ENCODE measurements at regions not wholly inside any gene's neighbourhood (a gene's known extent, or its start where the extent isn't known, plus 50 kb on each side); places are given as distances from the start of the nearest gene placed in this dataset.

DNA sequence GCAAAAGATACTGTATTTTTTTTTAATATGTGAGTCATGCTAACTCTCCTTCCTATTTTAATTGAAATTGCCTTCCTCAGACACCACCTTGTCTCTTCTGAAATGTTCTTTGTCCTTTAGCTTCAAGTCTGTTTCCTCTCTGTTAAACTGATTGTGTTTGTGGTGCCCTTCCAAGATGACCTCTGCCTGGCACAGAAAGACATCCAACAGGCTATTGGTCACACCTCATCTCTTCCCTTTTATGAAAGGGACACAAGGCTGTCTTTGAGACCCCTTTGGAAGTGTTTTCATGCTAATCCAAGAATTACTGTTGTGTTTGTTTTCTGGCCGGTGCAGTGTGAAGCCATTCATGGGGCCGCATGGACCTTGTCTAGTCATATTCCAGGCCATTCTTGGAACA is 94.0 kb upstream of the PIK3C3 start:
- H3K4me3 ChIP-seq (ENCODE audit: low read depth, low read length) = no peak overlapping the region
- DNase-seq (ENCODE audit: low read depth) = no peak
- TF ChIP-seq, protein P1, sequence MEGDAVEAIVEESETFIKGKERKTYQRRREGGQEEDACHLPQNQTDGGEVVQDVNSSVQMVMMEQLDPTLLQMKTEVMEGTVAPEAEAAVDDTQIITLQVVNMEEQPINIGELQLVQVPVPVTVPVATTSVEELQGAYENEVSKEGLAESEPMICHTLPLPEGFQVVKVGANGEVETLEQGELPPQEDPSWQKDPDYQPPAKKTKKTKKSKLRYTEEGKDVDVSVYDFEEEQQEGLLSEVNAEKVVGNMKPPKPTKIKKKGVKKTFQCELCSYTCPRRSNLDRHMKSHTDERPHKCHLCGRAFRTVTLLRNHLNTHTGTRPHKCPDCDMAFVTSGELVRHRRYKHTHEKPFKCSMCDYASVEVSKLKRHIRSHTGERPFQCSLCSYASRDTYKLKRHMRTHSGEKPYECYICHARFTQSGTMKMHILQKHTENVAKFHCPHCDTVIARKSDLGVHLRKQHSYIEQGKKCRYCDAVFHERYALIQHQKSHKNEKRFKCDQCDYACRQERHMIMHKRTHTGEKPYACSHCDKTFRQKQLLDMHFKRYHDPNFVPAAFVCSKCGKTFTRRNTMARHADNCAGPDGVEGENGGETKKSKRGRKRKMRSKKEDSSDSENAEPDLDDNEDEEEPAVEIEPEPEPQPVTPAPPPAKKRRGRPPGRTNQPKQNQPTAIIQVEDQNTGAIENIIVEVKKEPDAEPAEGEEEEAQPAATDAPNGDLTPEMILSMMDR (IDR thresholded peaks at IDR 0.05; ENCODE audit: low read depth, low read length) = no peak

DNA sequence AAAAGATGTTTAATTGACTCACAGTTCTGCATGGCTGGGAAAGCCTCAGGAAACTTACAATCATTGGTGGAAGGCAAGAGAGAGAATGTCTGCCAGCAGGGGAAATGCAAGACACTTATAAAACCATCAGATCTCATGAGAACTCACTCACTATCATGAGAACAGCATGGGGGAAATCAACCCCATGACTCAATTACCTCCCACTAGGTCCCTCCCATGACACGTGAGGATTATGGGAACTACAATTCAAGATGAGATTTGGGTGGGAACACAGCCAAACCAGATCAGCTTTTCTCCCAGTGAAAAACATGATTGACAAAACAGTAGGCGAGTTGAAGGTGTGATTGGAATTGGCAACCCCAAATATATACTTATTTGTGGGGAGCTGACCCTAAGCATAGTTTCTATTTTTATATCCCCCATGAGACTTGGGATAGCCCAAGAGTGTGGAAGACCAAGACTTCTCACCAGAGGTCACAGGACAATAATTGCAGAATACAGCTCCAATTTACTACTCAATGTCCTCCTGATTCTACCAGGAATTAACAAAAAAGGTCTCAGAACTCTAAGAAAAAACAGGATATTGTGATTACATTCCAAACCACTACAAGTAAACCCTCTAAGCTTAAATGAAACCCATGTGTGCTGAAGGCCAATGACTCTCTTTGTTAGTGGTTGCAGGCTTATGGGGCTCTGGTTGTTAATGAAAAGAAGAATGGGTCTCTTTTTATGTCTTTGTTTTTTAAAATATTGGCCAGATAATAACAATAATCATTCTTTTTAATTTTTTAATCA is 96.1 kb upstream of the PIK3C3 start:
- no peak for DNase-seq (ENCODE audit: low read depth)
- no peak overlapping the region for H3K4me3 ChIP-seq (ENCODE audit: low read depth, low read length)
- no peak for TF ChIP-seq POLR2A (IDR thresholded peaks at IDR 0.05; ENCODE audit: extremely low read depth, insufficient read length)
- TF ChIP-seq MYC (IDR thresholded peaks at IDR 0.05; ENCODE audit: low read depth, low read length) = no peak
- TF ChIP-seq, protein P1 (IDR thresholded peaks at IDR 0.05; ENCODE audit: low read depth, low read length) = no peak
- TF ChIP-seq, protein P2, sequence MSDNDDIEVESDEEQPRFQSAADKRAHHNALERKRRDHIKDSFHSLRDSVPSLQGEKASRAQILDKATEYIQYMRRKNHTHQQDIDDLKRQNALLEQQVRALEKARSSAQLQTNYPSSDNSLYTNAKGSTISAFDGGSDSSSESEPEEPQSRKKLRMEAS (IDR thresholded peaks at IDR 0.05; ENCODE audit: low read depth, low read length) = no peak

DNA sequence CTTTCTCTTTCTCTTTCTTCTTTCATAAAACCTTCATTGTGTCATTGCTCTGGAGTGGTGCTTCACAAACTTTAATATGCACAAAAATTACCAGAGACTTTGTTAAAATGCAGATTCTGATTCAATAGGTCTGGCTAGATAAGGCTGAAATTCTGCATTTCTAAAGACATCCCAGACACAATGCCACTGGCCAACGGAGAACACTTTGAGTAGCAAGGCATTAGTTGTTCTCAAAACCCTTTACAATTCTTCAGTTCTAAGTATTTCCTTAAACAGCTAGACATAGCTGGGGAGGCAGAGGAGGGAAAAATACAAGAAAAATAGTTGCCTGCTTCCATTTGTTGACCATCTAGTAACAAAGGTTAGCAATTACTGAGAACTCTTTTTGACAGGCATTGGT is 101.8 kb upstream of the PIK3C3 start:
- TF ChIP-seq, protein P1 (IDR thresholded peaks at IDR 0.05; ENCODE audit: low read depth, low read length) = no peak
- TF ChIP-seq MYC (IDR thresholded peaks at IDR 0.05; ENCODE audit: low read depth, low read length) = no peak
- TF ChIP-seq, protein P2 (IDR thresholded peaks at IDR 0.05; ENCODE audit: low read depth, low read length) = no peak
- TF ChIP-seq POLR2A (IDR thresholded peaks at IDR 0.05; ENCODE audit: extremely low read depth, insufficient read length) = no peak
- DNase-seq (ENCODE audit: low read depth) = no peak
- H3K4me3 ChIP-seq (ENCODE audit: low read depth, low read length) = no peak overlapping the region

DNA sequence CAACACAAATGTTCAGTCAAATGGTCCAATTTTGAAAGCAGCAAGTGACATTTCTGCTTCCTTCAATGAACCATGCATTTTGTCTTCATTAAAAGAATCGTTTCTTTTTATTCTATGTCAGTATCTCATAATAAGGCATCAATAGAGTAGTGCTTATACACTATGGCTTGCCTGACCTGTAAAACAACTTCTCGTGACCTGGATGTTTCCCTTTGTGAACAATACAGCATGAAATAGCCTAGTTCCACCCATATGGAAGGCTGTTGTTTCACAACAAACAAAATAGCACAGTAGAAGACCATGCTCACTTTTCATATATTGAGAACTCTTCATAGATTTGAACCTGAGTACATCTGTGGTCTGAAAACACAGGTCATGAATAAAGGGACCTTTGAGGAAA is 104.3 kb upstream of the PIK3C3 start:
- H3K4me3 ChIP-seq (ENCODE audit: low read depth, low read length) = no peak overlapping the region
- TF ChIP-seq POLR2A (IDR thresholded peaks at IDR 0.05; ENCODE audit: extremely low read depth, insufficient read length) (no peak), MYC (IDR thresholded peaks at IDR 0.05; ENCODE audit: low read depth, low read length) (no peak)
- TF ChIP-seq, protein P2 (IDR thresholded peaks at IDR 0.05; ENCODE audit: low read depth, low read length) = no peak
- TF ChIP-seq, protein P1 (IDR thresholded peaks at IDR 0.05; ENCODE audit: low read depth, low read length) = no peak
- DNase-seq (ENCODE audit: low read depth) = no peak

DNA sequence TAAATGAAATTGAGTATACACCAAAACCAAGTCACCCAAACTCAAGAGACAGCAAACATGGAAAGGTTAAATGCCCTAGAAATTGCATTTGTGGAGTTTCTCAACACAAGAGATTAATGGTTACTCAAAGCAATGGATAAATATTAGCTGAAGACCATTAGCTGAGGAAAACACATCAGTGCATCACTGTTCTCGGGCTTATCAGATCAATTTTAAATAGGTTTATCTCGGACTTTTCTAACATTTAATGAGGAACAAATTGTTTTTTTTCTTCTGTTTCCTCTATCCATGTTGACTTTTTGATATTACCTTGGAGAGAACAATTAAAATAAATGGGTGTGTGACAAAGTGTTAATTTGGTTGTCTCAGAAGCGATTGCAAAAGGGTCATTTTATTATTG is 105.4 kb upstream of the PIK3C3 start:
- TF ChIP-seq MYC (IDR thresholded peaks at IDR 0.05; ENCODE audit: low read depth, low read length) = no peak
- TF ChIP-seq, protein P2 (IDR thresholded peaks at IDR 0.05; ENCODE audit: low read depth, low read length) = no peak
- TF ChIP-seq, protein P1 (IDR thresholded peaks at IDR 0.05; ENCODE audit: low read depth, low read length) = no peak
- no peak for TF ChIP-seq POLR2A (IDR thresholded peaks at IDR 0.05; ENCODE audit: extremely low read depth, insufficient read length)
- no peak overlapping the region for H3K4me3 ChIP-seq (ENCODE audit: low read depth, low read length)
- DNase-seq (ENCODE audit: low read depth) = no peak
